ENCODE measurements at regions not wholly inside any gene's neighbourhood (a gene's known extent, or its start where the extent isn't known, plus 50 kb on each side); places are given as distances from the start of the nearest gene placed in this dataset.

DNA sequence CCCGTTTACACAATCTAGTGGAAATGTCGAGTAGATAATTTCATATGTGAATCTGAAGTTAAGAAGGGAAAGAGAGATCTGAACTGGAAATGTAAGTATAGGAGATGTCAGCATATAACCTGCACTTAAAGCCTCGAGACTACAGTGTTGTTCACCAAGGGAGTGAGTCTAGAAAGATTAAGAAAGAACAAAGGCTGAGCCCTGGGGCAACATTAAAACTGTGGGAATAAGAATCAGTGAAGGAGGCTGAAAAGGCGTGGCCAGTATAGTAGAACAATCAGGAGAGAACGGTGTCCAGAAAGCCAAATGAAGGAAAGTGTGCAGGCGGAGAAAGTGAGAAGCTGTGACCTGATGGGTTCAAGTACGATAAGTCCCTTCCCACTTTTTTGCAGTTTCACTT, 118.8 kb upstream of the TENM3 start:
- TF ChIP-seq POLR2A (IDR thresholded peaks at IDR 0.05): no peak
- TF ChIP-seq, protein P1, sequence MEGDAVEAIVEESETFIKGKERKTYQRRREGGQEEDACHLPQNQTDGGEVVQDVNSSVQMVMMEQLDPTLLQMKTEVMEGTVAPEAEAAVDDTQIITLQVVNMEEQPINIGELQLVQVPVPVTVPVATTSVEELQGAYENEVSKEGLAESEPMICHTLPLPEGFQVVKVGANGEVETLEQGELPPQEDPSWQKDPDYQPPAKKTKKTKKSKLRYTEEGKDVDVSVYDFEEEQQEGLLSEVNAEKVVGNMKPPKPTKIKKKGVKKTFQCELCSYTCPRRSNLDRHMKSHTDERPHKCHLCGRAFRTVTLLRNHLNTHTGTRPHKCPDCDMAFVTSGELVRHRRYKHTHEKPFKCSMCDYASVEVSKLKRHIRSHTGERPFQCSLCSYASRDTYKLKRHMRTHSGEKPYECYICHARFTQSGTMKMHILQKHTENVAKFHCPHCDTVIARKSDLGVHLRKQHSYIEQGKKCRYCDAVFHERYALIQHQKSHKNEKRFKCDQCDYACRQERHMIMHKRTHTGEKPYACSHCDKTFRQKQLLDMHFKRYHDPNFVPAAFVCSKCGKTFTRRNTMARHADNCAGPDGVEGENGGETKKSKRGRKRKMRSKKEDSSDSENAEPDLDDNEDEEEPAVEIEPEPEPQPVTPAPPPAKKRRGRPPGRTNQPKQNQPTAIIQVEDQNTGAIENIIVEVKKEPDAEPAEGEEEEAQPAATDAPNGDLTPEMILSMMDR (IDR thresholded peaks at IDR 0.05): no peak
